ENCODE measurements at regions not wholly inside any gene's neighbourhood (a gene's known extent, or its start where the extent isn't known, plus 50 kb on each side); places are given as distances from the start of the nearest gene placed in this dataset.

DNA sequence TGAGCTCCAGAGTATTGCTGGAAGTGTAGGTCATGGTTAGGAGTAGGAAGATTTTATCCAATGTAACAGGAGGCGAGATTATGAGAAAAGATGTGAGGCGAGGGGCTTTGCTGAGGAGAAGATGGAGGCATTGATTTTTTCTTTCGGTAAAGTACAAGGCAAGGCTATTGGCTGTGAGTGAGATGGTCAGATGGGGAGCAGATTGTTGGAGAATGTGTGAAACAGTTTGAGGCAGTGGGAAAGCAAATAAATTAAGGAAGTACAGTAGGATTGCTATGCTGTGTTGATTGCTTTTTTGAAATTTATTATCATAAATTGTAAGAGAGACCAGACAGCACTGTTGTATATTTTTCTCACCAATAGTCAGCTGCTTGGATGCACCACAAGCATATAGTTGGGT is 173.3 kb downstream of the KCNE4 start:
- DNase-seq (ENCODE audit: low read depth), result no peak

DNA sequence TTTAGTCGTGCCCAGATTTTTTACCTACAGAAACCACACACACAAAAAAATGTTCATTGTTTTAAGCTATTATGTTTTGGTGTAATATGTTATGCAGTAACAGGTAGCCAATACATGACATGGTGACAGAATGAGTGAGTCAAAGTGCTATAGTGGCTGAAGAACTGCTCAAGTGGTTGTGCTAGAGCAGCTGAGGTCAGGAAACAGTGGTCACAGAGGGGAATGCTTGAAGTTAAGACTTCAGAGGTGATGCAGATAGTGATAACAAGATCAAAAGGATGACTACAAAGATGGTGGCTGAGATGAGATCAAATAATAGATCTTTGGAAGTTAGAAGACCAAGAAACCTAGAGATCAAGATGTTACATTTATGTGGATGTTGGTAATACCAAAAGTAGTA is 174.3 kb downstream of the KCNE4 start:
- no peak for DNase-seq (ENCODE audit: low read depth)

DNA sequence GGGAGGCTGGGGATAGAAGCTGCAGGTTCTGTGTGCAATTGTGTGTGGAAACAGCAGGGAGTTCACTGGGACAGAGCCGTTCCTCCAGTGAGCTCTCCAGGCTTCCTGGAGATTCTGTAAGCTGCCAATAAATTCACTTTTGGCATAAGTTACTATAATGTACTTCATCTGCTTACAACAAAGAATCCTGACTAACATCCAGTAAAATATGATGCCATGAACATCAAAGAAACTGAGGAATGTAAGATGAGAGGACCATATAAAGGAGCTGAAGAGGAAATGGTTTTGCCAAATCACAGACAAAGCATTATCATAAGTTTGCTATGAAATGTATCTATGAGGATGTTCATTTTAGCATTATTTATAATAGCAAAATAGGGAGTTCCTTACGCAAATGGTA is 175.3 kb downstream of the KCNE4 start:
- no peak for DNase-seq (ENCODE audit: low read depth)

DNA sequence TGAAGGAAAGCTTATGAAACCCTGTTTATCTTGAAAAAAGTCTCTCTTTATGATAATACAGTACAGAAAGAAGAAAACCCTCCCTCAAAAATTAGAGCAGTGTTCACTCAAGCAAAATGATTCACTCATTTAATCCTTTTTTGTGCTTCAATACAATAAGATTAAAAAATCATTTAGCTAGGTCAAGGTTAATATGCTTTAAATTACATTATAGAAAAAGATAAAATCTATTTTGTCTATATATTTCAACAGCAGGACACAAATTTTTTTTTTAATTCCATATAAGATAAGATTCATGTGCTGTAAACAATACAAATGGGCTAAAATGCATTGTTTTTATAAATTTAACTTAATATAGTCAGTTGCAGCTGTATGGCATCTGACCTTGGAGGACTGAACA is 176.9 kb downstream of the KCNE4 start:
- DNase-seq (ENCODE audit: low read depth), result no peak

DNA sequence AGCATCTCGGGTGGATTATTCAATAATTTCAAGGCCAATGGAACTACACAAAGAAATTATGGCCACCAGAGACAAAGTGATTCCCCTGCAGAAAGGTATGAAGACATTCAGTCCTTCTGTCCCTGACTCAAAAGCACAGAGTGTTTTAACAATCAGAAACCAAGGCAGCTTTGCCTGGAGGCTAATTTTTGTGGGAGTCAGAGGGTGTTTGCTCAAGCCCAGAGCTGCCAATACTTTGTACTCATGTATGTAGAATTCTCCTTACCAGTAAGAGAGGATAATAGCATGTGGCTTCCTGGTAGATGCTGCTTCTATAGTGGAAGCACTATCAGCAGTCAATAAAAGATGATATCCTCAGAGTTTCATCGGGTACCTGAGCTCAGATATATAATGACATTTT is 178.4 kb downstream of the KCNE4 start:
- no peak for DNase-seq (ENCODE audit: low read depth)

DNA sequence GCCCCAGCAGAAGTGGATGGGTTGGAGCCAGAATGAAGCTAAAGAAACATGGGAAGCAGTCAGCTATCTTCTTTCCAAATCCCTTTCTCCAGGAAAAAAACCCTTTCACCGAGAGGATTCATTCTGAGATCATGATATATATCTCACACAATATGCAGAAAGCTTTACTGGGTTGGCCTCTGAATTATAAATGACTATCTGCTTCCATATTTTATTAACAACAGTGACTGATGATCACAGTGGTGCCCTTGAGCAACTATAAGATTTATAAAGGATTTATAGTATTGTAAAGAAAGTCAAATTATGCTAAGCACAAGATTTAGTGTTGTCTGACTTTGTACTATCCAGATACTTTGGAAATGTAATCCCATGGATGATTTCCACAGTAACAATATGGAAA is 180.3 kb downstream of the KCNE4 start:
- no peak for DNase-seq (ENCODE audit: low read depth)

DNA sequence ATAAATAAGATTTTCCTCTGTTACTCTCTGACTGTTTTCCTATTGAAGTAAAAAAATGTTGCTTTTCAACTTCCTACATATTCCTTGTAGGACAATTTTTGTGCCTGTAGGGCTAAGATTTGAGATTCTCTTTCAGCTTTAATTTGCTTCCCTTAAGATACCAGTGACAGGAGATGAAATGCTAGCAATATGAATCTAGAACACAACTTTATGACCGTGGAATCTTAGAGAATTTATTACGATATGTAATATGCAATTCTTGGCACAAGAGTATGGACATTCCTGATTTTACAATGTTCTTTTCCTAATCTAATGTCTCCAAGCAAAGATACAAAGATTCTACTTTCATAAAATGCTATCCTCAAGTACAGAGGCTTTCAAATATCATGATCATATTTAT is 180.9 kb downstream of the KCNE4 start:
- DNase-seq (ENCODE audit: low read depth), result no peak

DNA sequence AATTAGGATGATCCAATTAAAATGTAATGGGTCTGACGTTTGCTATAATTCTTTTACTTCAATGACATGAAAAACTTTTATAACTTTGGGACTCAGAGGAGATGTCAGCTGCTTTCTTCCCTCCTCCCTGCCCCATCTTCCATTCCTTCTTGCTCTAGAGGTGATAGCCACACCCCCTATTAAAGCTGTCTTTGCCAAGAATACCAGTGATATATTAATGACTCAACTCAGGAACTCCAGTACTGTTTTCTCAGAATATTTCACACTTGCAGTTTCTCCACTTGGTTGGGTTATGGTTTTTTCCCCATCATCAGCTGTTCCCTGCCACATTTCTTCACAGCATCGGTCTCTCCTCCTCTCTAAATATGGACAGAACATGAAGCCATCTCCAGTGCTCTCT is 184.0 kb downstream of the KCNE4 start:
- DNase-seq (ENCODE audit: low read depth), result no peak

DNA sequence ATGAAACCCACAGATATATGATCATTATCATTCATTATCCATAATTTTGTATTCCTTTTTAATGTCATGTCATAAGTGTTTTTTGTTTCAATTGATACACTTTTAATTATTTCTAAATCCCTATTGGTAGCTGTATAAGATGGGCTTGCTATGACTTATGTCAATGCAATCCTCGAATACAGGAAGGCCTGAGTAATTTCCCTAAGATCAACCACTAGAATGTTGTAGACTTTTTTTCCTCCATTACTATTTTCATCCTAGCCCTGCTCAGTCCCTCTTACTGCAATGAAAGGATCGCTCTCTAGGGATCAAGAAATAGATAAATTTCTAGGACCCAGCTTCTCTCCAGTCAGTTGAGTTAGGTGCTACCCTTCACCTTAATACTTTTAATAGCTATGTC is 186.3 kb downstream of the KCNE4 start:
- no peak for DNase-seq (ENCODE audit: low read depth)

DNA sequence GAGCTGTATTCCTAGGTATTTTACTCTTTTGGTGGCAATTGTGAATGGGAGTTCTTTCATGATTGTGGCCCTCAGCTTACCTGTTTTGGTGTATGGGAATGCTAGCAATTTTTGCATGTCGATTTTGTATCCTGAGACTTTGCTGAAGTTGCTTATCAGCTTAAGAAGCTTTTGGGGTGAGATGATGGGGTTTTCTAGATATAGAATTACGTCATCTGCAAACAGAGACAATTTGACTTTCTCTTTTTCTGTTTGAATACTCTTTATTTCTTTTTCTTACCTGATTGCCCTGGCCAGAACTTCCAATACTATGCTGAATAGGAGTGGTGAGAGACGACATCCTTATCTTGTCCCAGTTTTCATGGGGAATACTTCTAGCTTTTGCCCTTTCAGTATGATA is 191.2 kb downstream of the KCNE4 start:
- no peak for DNase-seq (ENCODE audit: low read depth)

DNA sequence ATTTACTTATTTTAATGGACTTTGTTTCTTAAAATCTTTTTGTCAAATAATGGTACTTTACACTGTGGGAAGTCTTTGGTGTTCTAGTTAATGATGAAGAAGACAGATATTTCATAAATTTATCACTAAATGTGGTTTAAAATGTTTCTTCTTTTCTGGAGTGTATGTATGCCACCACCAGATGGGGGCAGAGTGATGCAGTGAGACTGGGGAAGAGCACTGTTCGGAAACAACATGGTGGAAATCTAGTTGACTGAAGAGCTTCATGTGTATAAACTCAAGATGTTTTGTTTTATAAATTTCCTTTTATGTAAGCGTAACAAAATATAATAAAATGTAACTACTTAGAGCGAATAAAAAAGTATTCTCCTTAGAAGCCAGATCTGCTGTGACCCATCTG is 195.1 kb downstream of the KCNE4 start:
- DNase-seq (ENCODE audit: low read depth), result peak; percentile 32

DNA sequence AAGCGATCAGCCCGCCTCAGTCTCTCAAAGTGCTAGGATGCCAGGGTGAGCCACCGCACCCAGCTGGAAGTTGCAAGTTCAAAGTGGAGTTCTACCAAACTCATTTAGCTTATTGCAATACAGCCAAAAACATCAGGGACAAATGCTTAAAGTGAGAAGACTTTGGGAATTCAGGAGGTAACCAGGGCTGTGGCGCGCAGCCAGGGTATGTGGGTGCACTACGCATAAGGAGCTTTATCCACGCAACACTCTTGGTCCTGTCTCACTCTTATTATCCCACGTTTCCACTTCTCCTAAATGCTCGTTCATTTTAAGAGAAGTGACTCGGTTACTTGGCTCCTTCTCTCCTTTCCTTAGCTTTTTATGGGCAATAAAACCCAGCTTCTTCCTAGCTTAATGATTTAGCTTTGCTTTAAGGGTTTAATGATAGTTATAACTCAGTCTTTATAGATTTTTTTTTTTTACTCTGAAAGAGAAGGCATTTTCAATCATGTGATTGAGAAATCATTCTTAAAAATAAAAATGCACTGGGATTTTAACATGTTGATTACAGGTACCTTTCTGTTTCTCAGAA is 199.8 kb downstream of the KCNE4 start:
- DNase-seq (ENCODE audit: low read depth), result no peak

DNA sequence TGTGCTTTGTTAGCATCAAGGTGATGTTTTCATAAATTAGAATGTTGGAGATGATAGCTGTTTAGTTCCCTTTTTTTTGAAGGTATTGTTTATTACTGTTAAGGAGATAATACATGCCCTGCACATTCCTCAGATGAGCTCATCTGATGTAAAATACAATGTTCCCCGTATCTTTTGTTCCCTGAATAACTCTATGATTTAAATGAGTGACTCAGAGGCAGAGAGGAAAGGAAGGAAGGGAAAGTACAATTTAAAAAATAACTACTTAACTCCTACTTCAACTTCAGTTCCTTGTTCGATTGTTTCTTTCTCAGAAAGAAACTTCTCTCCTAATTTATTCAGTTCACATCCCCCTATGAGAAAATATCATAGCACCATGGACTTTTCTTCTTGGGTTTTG is 208.7 kb downstream of the KCNE4 start:
- DNase-seq (ENCODE audit: low read depth), result no peak

DNA sequence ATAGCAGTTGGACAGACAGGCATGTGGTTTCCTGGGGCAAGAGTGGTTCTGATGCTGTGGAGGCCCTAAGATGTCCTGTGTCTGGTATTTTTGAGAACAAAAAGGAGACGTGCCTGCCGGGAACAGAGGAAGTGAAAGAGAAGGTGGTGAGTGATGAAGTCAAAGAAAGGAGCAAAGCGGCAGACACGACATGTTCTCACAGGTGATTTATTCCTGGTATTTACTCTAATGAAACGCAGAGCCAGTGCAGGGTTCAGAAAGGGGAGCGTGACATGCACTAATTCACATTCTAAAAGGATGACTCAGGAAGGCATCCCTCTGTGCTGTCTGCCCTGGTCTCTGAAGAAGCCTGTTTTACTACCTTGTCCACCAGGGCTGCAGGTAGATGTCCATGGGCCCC is 211.0 kb downstream of the KCNE4 start:
- DNase-seq (ENCODE audit: low read depth), result no peak

DNA sequence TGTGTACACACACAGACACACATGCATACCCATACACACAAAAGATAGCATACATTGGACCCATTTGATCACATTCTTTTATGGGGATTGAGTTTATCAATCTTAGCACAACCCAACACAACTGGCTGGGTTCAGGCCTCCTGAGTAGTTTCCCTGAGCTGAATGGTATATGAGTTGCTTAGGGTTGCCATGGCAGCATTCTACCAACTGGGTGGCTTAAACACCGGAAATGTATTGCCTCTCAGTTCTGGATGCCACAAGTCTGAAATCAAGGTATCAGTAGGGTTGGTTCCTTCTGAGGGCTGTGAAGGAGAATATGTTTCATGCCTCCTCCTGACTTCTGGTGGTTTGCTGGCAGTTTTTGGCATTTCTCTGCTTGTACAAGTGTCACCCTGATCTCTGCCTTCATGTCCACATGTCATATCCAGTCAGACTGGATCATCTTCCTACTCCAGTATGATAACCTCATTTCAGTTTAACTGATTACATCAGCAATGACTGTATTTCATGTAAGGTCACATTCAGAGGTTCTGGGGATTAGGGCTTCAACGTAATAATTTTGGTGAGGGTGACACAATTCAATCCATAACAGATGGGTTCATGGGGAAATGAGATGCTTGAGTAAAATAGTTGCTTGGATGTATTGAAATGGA is 212.7 kb downstream of the KCNE4 start:
- no peak for DNase-seq (ENCODE audit: low read depth)

DNA sequence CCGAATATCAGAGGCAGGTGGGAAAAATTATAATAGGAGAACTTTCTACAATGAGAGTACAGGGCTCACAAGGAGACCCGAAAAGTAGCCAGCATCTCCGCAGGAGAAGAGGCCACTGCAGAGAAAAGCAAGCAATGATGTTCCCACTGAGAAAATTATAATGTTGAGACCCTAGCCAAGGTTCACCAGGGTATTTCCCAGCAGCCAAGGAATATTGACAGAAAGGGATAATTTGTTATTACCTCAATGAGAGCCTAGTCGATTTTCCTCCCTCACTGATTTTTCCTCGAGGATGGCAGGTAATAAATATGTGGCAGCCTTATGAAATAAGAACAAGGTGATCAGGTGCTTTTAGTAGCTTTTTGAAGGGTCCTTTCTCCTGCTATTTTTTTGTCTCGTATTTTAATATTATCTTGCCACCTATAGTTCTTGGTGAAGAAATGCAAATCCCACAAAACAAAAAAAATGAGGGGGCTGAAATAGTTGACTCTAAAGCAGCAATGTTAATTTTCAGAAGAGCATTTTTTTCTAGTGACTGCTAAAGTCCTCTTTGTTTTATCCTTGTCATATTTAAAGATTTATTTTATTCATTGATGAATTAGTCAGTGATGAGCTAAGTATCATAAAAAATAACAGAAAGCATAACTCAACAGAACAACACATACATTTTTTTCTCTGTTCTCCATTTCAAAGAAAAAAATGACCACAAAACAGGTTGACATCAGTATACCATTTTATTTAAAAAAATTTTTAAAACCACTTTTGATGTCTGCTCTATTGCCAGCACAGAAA is 215.4 kb downstream of the KCNE4 start:
- no peak for DNase-seq (ENCODE audit: low read depth)

DNA sequence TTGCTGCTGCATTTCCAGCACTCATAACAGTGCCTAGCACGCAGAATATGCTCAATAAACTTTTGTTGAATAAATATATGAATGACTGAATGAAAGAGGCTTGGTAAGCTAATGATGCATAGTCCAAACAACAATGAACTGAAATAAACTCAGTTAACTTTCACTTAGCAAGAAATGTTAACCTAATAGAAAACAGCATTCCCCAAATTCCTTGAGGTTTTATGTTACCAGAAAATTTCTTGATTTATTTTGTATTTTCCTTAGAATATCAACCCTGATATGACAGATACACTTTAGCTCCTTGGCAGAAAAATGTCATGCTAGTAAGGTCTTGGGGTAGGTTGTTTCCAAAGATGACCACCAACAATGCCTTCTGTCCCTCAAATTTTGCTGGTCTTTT is 217.4 kb downstream of the KCNE4 start:
- DNase-seq (ENCODE audit: low read depth), result no peak

DNA sequence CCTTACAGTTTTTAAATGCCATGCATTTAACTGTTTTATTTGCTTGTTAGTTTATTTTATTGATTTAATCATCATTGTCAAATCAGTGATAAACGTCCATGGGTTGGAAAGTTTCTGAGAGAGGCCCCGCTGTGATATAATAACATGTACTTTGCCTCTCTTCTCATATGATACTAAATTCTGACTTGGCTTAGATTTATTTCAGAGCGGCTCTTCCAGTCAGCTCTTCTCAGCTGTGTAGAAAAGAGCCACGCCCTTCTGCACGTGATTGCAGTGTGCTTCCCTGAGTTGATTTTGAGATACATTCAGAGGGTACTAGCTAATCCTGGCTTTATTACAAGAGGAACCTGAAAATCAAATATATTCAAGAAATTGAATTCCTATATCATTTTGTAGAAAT is 218.6 kb downstream of the KCNE4 start:
- no peak for DNase-seq (ENCODE audit: low read depth)

DNA sequence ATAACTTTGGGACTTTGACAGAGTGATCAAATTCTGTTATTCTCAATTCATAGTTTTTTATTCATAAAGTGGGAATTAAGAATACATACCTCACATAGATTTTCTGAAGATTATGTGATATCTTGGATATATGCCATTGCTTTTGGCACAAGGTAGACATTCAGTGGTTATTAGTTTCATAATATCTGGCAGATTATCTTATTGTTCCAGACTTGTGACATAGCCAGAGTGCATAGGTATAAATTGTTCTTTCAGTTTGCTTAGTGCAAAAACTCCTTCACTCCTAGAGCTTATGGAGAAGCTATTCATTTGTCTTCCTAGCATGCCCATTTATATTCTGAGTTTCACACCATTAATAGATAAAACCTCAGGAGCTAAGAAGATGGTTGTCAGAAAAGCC is 222.0 kb downstream of the KCNE4 start:
- no peak for DNase-seq (ENCODE audit: low read depth)

DNA sequence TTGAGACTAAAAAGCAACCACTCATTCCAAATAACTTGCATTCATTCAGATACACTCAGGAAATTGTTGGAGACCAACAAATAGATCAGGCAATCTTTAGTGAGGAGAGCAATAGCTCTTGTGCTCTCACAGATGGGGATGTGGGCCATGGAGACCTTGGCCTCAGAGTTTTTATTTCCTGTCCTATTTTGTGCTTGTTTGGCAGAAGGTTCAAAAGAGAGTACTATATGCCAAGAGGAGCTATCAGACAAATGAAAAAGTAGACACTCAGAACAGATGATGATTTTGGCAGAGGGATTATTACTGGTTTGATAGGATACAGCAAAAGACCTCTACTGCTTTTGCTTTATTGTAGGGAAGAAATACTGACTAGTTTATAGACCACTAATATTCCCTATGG is 230.2 kb downstream of the KCNE4 start:
- DNase-seq (ENCODE audit: low read depth), result no peak

DNA sequence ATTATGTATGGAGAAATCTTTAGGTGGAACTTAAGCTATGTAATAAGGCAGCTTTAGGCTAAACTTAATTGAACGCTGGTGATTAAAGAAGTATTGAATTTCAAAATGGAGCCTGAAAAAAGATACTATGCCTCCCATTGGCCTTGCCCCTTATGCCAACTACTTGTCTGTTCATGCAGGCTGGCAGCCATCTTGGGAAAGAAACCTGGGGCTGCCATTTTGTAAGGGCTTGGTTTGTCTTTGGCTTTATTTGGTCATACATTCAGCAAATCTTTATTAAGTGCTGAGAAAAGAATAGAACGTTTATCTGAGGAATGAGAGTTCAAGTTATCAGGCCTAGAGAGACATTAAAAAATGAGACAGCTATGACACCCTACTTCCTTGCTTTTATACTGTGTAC is 231.3 kb downstream of the KCNE4 start:
- no peak for DNase-seq (ENCODE audit: low read depth)

DNA sequence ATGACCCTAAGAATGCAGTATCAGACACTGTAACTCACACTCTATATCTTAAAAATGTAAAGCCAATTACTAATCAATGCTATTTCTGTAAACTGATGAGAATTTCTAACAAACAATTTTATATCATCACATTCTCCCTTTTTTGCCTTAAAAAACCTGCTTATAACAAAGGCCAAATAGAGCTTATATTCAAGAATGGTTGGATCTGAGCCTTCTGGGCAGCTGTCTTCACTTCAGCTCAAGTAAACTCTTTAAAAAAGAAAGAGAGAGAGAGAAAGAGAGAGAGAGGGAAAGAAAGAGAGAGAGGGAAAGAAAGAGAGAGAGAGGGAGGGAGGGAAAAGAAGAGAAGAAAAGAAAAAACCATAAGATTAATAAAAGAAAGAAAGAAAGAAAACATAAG is 231.8 kb downstream of the KCNE4 start:
- DNase-seq (ENCODE audit: low read depth), result no peak

DNA sequence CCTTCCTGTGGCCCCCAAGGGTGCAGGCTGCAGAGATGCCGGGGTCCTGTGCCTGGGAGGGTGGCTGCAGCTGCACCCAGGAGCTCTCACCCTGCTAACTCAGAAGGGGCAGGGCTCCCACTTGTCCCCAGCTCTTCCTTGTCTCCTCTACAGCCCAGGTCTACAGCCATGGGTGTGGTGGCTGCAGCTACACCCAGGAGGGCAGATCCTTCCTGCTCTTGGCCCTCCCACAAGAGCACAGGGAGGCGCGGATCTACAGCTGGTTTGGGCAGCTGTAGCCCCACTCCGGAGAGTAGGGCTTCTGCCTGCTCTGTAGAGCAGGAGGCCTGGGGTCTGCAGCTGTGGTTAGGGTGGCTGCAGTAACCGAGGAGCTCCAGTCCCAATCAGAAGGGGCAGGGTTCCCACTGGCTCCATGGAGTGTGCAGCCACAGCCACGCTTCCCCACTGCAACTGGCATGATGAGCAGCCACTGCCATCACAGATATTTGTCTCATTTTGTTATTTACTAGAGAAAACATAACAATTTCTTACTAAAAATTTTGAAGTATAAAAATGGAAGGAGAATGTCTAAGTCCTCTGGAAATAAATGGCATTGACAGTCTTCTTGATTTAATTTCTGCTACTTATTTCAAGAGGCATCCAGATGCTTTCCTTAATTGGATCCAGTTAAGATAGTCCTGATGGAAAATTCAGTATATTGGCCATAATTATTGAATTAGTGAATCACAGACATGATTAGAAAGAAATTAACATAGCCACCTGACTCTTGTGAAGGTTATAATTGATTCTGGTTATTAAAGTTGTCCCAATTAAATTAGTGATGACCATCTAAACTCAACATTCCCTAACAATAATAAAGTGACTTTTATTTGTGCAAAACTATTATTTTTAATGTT is 233.6 kb downstream of the KCNE4 start:
- no peak for DNase-seq (ENCODE audit: low read depth)

Data from fibroblast of the conjunctiva (primary cell).